GM18517 (cell line): ENCODE measurements at regions not wholly inside any gene's neighbourhood (a gene's known extent, or its start where the extent isn't known, plus 50 kb on each side); places are given as distances from the start of the nearest gene placed in this dataset.
"Not testable (repeated sequence)": the region's sequence is repeated elsewhere in the genome, so short reads cannot be mapped to it uniquely, and the experiment has no call there.

Experiments used
- ATAC-seq: cut with Tn5 transposase; IDR thresholded peaks from one replicate; pipeline ENCODE4 v1.9.1; 2021; ENCODE audit warnings: mild to moderate bottlenecking, moderate library complexity; ENCODE audit not compliant: unreplicated experiment

- no peak for ATAC-seq
Observed at GRCh38 chr2:104904889-104905288, 51.0 kb downstream of the POU3F3 start.

GRCh38 chr2:104909317-104909716, 55.4 kb downstream of the POU3F3 start:
- ATAC-seq = no peak

GRCh38 chr2:104914509-104914908, 60.6 kb downstream of the POU3F3 start:
- ATAC-seq = no peak

GRCh38 chr2:104915107-104915793, 61.3 kb downstream of the POU3F3 start:
- no peak for ATAC-seq

GRCh38 chr2:104919127-104919526, 65.2 kb downstream of the POU3F3 start:
- no peak for ATAC-seq

GRCh38 chr2:104923665-104924064, 69.8 kb downstream of the POU3F3 start:
- ATAC-seq = no peak

GRCh38 chr2:104929663-104930062, 75.7 kb downstream of the POU3F3 start:
- ATAC-seq = no peak

- ATAC-seq = no peak
Observed at GRCh38 chr2:104930732-104931131, 76.8 kb downstream of the POU3F3 start.

- no peak for ATAC-seq
Observed at GRCh38 chr2:104932243-104932642, 78.3 kb downstream of the POU3F3 start.

GRCh38 chr2:104933151-104933917, 79.4 kb downstream of the POU3F3 start:
- ATAC-seq = no peak

GRCh38 chr2:104936527-104936926, 82.6 kb downstream of the POU3F3 start:
- no peak for ATAC-seq

GRCh38 chr2:104938231-104938941, 84.5 kb downstream of the POU3F3 start:
- peak; percentile 91 for ATAC-seq

GRCh38 chr2:104939570-104940217, 85.8 kb downstream of the POU3F3 start:
- no peak for ATAC-seq

GRCh38 chr2:104944495-104944894, 90.6 kb downstream of the POU3F3 start:
- no peak for ATAC-seq

GRCh38 chr2:104945121-104945520, 91.2 kb downstream of the POU3F3 start:
- no peak for ATAC-seq

GRCh38 chr2:104945866-104946265, 92.0 kb downstream of the POU3F3 start:
- no peak for ATAC-seq

- ATAC-seq = not testable (repeated sequence)
Observed at GRCh38 chr2:104947456-104947855, 90.4 kb upstream of the MRPS9 start.

- ATAC-seq = no peak
Observed at GRCh38 chr2:104952976-104953375, 84.9 kb upstream of the MRPS9 start.

- ATAC-seq = no peak
Observed at GRCh38 chr2:104965900-104966299, 72.0 kb upstream of the MRPS9 start.

GRCh38 chr2:104969564-104969963, 68.3 kb upstream of the MRPS9 start:
- no peak for ATAC-seq

- ATAC-seq = no peak
Observed at GRCh38 chr2:104975371-104975770, 62.5 kb upstream of the MRPS9 start.
